Ascending aorta (tissue), 2 donors: ENCODE measurements at regions not wholly inside any gene's neighbourhood (a gene's known extent, or its start where the extent isn't known, plus 50 kb on each side); places are given as distances from the start of the nearest gene placed in this dataset.

Experiments
- DNase-seq, 2 donors: peaks; one replicate each; pipeline ENCODE4 v3.0.0-alpha.2; 2019; ENCODE audit warnings: low spot score in 2 of 2
- H3K27ac ChIP-seq, 2 donors: fragments of 200-600 bp; sonication (generic); one replicate each; pipeline ENCODE4 v1.5.1; 2016 to 2017; ENCODE audit warnings: mild to moderate bottlenecking in 1 of 2
- H3K27me3 ChIP-seq: fragments of 200-600 bp; sonication (generic); one replicate; pipeline ENCODE4 v1.5.1; 2017
- H3K36me3 ChIP-seq, 2 donors: fragments of 200-600 bp; sonication (generic); one replicate each; pipeline ENCODE4 v1.5.1; 2016
- H3K4me1 ChIP-seq, 2 donors: fragments of 200-600 bp; sonication (generic); one replicate each; pipeline ENCODE4 v1.5.1; 2016 to 2017; ENCODE audit warnings: mild to moderate bottlenecking in 1 of 2
- H3K4me3 ChIP-seq, 2 donors: fragments of 200-600 bp; sonication (generic); one replicate each; pipeline ENCODE4 v1.5.1; 2016 to 2017; ENCODE audit warnings: mild to moderate bottlenecking in 1 of 2
- H3K9me3 ChIP-seq, 2 donors: fragments of 200-600 bp; sonication (generic); one replicate each; pipeline ENCODE4 v1.5.1; 2016
- CTCF ChIP-seq, 3 experiments: fragments of 200-600 bp in 2 of 3; fragments of 450-650 bp in 1 of 3; sonication (generic) in 2 of 3; IDR thresholded peaks; one replicate each; pipeline ENCODE4 v1.5.1; 2016 to 2019; ENCODE audit warnings: antibody characterized with exemption in 3 of 3, mild to moderate bottlenecking in 1 of 3, moderate library complexity in 1 of 3
- intact Hi-C: fragments of 100-400 bp; cut with DNase I; formaldehyde crosslinking; loops from one replicate; pipeline ENCODE4 v1.15.1; 2023

- Histone ChIP-seq H3K36me3 (no peaks in the 10 kb centered on the region), H3K4me1 (peaks cover 0 to 3% of the 10 kb centered on the region in 2 donors), H3K27me3 (no peaks in the 10 kb centered on the region), H3K27ac (no peak overlapping the region), H3K4me3 (no peak overlapping the region), H3K9me3 (no peaks in the 10 kb centered on the region)
- TF ChIP-seq CTCF (IDR thresholded peaks at IDR 0.05) = no peak
- intact Hi-C loops = loop anchor here (5.0 kb wide), 1 partner anchor 201 kb away; no protein-coding TSS in a partner anchor
- DNase-seq = peak in 1 of 2 donors; percentile 49
Measured at GRCh38 chr14:98956181-98956580, 315.8 kb downstream of the BCL11B start.

DNA sequence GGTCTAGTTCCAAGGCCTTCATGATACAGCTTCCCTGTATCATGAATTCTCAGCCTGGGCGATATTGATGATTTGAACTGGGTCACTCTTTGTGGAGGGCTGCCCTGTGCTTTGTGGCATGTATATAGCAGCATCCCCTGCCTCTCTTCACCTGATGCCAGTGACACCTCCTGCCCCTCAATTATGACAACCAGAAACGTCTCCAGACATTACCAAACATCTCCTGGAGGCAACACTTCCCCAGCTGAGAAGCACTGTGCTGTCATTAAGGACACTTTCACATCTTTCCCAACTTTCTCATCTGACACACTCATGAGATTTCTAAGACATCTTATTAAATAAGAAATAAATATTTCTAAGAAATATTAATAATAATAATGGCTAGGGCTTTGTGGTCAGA, 315.3 kb downstream of the BCL11B start:
- no peaks in the 10 kb centered on the region for H3K36me3 ChIP-seq
- intact Hi-C loops = loop anchor here (5.0 kb wide), 1 partner anchor 201 kb away; no protein-coding TSS in a partner anchor
- H3K27ac ChIP-seq = peak overlapping the region in 1 of 2 donors; percentile 11
- H3K9me3 ChIP-seq = no peaks in the 10 kb centered on the region
- H3K4me1 ChIP-seq = peaks cover 0 to 3% of the 10 kb centered on the region in 2 donors
- no peaks in the 10 kb centered on the region for H3K27me3 ChIP-seq
- no peak overlapping the region for H3K4me3 ChIP-seq
- peak in 1 of 2 donors; percentile 50 for DNase-seq
- no peak for TF ChIP-seq CTCF (IDR thresholded peaks at IDR 0.05)

GRCh38 chr14:98957211-98958047, 314.6 kb downstream of the BCL11B start:
- H3K4me1 ChIP-seq = peaks cover 0 to 3% of the 10 kb centered on the region in 2 donors
- H3K27me3 ChIP-seq = no peaks in the 10 kb centered on the region
- intact Hi-C loops = loop anchor here (5.0 kb wide), 1 partner anchor 200 kb away; no protein-coding TSS in a partner anchor
- H3K27ac ChIP-seq = peak overlapping the region; percentile 19 to 29
- TF ChIP-seq CTCF (IDR thresholded peaks at IDR 0.05) = no peak
- H3K36me3 ChIP-seq = no peaks in the 10 kb centered on the region
- no peak overlapping the region for H3K4me3 ChIP-seq
- DNase-seq = peak; percentile 59 to 92
- no peaks in the 10 kb centered on the region for H3K9me3 ChIP-seq

- no peak overlapping the region for H3K4me3 ChIP-seq
- no peaks in the 10 kb centered on the region for H3K36me3 ChIP-seq
- no peaks in the 10 kb centered on the region for H3K27me3 ChIP-seq
- no peaks in the 10 kb centered on the region for H3K9me3 ChIP-seq
- no peak overlapping the region for H3K27ac ChIP-seq
- intact Hi-C loops = loop anchor here (5.0 kb wide), 1 partner anchor 199 kb away; no protein-coding TSS in a partner anchor
- peaks cover 0 to 3% of the 10 kb centered on the region in 2 donors for H3K4me1 ChIP-seq
- DNase-seq = peak in 1 of 2 donors; percentile 50
- no peak for TF ChIP-seq CTCF (IDR thresholded peaks at IDR 0.05)
Measured at GRCh38 chr14:98958048-98958631, 313.9 kb downstream of the BCL11B start.

GRCh38 chr14:98958632-98959031, 313.4 kb downstream of the BCL11B start:
- intact Hi-C loops = loop anchor here (5.0 kb wide), 1 partner anchor 199 kb away; no protein-coding TSS in a partner anchor
- Histone ChIP-seq H3K36me3 (no peaks in the 10 kb centered on the region), H3K27ac (no peak overlapping the region), H3K9me3 (no peaks in the 10 kb centered on the region), H3K27me3 (no peaks in the 10 kb centered on the region), H3K4me3 (no peak overlapping the region), H3K4me1 (peaks cover 0 to 3% of the 10 kb centered on the region in 2 donors)
- DNase-seq = peak in 1 of 2 donors; percentile 37
- TF ChIP-seq CTCF (IDR thresholded peaks at IDR 0.05) = no peak
